ENCODE measurements at regions not wholly inside any gene's neighbourhood (a gene's known extent, or its start where the extent isn't known, plus 50 kb on each side); places are given as distances from the start of the nearest gene placed in this dataset.

DNA sequence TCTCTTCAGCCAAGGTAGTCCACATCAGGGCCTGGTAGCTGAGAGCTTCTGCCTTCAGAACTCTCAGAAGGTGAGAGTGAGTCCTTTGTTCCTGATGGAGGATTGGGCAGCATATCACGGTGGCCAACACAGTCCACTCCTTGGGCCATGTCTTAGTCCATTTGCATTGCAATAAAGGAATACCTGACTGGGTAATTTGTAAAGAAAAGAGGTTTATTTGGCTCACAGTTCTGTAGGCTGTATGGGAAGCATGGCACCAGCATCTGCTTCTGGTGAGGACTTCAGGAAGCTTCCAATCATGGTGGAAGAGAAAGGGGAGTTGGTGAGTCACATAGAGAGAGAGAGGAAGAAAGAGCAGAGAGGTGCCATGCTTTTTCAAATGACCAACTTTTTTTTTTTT lies 98.8 kb downstream of the ADCYAP1 start:
- H3K4me3 ChIP-seq (ENCODE audit: low read depth, low read length) = no peak overlapping the region
- TF ChIP-seq, protein P1, sequence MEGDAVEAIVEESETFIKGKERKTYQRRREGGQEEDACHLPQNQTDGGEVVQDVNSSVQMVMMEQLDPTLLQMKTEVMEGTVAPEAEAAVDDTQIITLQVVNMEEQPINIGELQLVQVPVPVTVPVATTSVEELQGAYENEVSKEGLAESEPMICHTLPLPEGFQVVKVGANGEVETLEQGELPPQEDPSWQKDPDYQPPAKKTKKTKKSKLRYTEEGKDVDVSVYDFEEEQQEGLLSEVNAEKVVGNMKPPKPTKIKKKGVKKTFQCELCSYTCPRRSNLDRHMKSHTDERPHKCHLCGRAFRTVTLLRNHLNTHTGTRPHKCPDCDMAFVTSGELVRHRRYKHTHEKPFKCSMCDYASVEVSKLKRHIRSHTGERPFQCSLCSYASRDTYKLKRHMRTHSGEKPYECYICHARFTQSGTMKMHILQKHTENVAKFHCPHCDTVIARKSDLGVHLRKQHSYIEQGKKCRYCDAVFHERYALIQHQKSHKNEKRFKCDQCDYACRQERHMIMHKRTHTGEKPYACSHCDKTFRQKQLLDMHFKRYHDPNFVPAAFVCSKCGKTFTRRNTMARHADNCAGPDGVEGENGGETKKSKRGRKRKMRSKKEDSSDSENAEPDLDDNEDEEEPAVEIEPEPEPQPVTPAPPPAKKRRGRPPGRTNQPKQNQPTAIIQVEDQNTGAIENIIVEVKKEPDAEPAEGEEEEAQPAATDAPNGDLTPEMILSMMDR (IDR thresholded peaks at IDR 0.05; ENCODE audit: low read depth, low read length) = no peak

DNA sequence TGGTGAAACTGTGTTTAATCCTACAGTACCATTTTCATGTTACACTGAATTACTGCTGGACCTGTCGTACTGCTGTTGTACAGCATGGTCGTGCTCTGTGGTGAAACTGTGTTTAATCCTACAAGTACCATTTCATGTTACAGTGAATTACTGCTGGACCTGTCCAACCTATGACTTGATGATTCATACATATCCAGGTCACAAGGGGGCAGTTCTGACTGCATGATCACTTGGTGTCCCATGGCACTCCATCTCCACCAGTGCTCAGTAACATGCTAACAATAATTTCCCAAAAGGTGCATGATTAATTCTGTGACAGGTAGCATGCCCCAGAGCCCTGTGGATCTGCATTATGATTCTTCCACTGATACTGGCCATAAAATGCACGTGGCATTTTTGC lies 101.6 kb downstream of the ADCYAP1 start:
- TF ChIP-seq, protein P1 (IDR thresholded peaks at IDR 0.05; ENCODE audit: low read depth, low read length) = no peak
- H3K4me3 ChIP-seq (ENCODE audit: low read depth, low read length) = no peak overlapping the region

DNA sequence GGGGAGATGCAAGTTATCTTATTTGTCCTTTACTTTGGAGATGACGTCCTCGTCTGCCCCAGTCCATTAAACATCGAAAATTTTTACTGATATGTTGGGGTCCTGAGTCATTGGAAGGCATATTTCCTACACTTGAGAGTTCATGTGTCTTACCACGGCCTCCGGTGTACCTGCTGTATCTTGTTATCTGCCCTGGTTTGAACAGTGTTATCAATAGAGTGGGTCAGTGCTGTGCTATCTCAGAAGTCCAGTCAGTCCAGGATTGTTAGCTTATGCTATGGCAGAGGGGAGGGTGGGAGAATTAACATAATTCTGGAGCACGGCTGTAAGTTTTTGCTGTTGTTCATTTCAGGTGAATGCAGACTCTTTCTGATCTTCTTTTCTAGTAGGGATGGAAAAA lies 102.3 kb downstream of the ADCYAP1 start:
- H3K4me3 ChIP-seq (ENCODE audit: low read depth, low read length) = no peak overlapping the region
- TF ChIP-seq, protein P1 (IDR thresholded peaks at IDR 0.05; ENCODE audit: low read depth, low read length) = no peak

DNA sequence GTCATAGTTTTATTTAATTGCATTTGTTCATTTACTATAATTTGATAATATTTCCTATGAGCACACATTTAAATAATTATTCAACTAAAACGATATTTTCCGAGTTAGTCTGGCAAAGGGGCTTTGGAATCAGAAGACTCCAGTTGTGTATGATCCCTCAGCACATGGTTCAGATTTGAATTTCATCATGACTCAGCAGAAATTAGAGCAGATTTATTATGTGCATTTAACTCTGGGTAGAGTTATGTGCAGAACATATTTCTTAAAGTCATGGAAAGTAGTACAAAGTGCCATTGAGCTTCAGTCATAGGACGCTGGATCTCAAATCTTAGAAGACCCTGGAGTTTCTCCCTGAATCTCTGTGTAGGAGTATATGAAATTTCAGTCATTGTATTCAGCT lies 106.7 kb downstream of the ADCYAP1 start:
- H3K4me3 ChIP-seq (ENCODE audit: low read depth, low read length) = no peak overlapping the region
- TF ChIP-seq, protein P1 (IDR thresholded peaks at IDR 0.05; ENCODE audit: low read depth, low read length) = no peak

DNA sequence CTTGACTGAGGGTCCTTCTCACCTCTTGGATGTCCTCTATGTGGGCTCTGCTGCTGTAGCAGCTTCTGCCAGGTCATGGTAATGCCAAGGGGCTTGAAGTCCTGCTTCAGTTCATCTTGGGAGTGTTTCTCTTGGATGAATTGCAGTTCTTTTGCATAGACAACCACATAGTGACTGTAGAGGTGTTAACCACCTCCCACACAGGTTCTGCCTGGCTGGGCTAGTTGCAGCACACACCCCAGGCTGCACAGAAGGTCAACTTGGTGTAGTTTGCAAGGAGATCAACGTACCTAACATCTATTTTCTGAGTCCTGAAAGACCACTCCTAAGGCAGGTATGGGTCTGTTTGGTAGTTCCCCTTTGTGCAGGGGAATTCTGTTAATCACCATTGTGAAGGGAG lies 108.1 kb downstream of the ADCYAP1 start:
- TF ChIP-seq, protein P1 (IDR thresholded peaks at IDR 0.05; ENCODE audit: low read depth, low read length) = no peak
- H3K4me3 ChIP-seq (ENCODE audit: low read depth, low read length) = no peak overlapping the region

DNA sequence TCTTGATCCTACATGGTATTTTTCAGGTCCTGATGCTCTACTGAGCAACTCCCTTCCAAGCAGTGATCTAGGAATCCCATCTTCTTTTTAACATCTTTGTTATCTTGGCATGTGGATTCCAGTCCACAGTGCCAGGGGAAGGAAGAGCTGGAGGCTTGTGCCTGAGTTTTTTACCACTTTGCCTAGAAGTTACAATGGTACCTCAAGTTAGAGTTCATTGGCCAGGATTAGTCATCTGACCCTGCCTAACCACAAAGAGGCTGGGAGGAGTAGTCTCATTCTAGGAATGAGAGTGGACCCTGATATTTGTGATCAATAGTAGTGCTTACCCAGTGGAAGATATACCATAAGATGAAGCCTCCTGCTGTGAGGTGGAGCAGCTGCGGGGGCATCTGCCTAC lies 109.3 kb downstream of the ADCYAP1 start:
- no peak overlapping the region for H3K4me3 ChIP-seq (ENCODE audit: low read depth, low read length)
- TF ChIP-seq, protein P1 (IDR thresholded peaks at IDR 0.05; ENCODE audit: low read depth, low read length) = no peak

DNA sequence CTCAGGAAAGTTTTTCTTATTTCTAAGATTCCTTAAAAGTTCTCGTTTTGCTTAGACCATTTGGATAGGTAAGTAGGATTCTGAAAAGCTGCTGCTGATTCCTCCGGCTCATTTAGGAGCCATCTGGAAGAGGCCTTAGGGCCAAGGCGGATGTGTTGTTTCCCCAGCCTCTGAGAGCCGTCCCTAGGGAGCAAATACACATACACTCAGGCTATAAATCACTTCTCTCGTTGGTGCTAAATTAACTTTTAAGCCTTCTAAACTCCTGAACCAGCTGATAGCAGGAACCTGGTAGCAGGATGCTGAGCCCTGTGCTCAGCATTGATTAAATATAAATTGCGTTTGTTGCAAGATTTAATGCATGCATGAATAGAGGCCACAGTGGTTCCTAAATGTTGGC lies 109.8 kb downstream of the ADCYAP1 start:
- H3K4me3 ChIP-seq (ENCODE audit: low read depth, low read length) = no peak overlapping the region
- TF ChIP-seq, protein P1 (IDR thresholded peaks at IDR 0.05; ENCODE audit: low read depth, low read length) = no peak

Data from WI38 (cell line).